ENCODE measurements at regions not wholly inside any gene's neighbourhood (a gene's known extent, or its start where the extent isn't known, plus 50 kb on each side); places are given as distances from the start of the nearest gene placed in this dataset.

DNA sequence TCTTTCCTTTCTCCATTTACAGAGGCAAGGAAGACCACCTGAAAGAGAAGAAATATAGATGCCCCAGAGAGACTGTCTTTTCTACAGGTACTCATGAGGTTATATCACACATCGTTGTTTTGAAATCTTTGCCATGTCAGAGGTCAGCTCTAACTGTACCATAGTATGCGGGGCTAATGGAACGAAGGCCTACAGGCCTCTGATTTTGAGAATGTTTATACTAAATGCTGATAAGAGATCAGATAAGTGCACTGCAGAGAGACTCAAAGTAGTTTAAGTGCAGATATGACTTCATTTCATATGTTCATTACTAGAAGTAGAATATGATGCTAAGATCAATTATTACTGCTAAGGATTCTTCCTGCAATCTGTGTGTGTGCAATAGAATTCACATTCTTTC lies 1005.0 kb downstream of the GALC start:
- no peak overlapping the region for H3K4me3 ChIP-seq (ENCODE audit: low read depth, low read length)
- no peak for DNase-seq (ENCODE audit: low read depth, low spot score)
- CTCF ChIA-PET: no interaction called here
- TF ChIP-seq, protein P1, sequence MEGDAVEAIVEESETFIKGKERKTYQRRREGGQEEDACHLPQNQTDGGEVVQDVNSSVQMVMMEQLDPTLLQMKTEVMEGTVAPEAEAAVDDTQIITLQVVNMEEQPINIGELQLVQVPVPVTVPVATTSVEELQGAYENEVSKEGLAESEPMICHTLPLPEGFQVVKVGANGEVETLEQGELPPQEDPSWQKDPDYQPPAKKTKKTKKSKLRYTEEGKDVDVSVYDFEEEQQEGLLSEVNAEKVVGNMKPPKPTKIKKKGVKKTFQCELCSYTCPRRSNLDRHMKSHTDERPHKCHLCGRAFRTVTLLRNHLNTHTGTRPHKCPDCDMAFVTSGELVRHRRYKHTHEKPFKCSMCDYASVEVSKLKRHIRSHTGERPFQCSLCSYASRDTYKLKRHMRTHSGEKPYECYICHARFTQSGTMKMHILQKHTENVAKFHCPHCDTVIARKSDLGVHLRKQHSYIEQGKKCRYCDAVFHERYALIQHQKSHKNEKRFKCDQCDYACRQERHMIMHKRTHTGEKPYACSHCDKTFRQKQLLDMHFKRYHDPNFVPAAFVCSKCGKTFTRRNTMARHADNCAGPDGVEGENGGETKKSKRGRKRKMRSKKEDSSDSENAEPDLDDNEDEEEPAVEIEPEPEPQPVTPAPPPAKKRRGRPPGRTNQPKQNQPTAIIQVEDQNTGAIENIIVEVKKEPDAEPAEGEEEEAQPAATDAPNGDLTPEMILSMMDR (IDR thresholded peaks at IDR 0.05; ENCODE audit: insufficient read depth, low read length, missing control alignments): no peak
- POLR2A ChIA-PET: no interaction called here

DNA sequence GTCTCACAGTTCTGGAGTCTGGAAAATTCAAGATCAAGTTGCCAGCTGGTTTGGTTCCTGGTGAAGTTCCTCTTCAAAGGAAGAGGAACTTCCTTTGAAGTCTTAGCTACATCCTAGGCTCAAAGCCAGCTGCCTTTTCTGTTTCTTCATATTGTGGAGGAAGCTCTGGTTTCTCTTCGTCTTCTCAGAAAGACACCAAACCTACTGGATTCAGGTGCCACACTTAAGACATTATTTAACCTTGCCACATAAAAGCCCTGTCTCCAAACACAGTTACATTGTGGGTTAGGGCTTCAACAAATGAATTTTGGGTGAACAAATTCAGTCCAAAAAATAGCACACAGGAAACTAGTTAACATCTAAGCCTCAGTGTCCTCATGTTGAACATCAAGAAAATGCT lies 1019.8 kb downstream of the GALC start:
- DNase-seq (ENCODE audit: low read depth, low spot score): no peak
- CTCF ChIA-PET: no interaction called here
- H3K4me3 ChIP-seq (ENCODE audit: low read depth, low read length): no peak overlapping the region
- POLR2A ChIA-PET: no interaction called here
- TF ChIP-seq, protein P1 (IDR thresholded peaks at IDR 0.05; ENCODE audit: insufficient read depth, low read length, missing control alignments): no peak

- no peak overlapping the region for H3K4me3 ChIP-seq (ENCODE audit: low read depth, low read length)
- CTCF ChIA-PET: no interaction called here
- DNase-seq (ENCODE audit: low read depth, low spot score): no peak
- POLR2A ChIA-PET: no interaction called here
- TF ChIP-seq, protein P1 (IDR thresholded peaks at IDR 0.05; ENCODE audit: insufficient read depth, low read length, missing control alignments): no peak
These were observed 1021.7 kb downstream of the GALC start for GRCh38 chr14:86971292-86971691.

GRCh38 chr14:86961106-86961716 lies 1031.8 kb downstream of the GALC start:
- no peak overlapping the region for H3K4me3 ChIP-seq (ENCODE audit: low read depth, low read length)
- POLR2A ChIA-PET: no interaction called here

DNA sequence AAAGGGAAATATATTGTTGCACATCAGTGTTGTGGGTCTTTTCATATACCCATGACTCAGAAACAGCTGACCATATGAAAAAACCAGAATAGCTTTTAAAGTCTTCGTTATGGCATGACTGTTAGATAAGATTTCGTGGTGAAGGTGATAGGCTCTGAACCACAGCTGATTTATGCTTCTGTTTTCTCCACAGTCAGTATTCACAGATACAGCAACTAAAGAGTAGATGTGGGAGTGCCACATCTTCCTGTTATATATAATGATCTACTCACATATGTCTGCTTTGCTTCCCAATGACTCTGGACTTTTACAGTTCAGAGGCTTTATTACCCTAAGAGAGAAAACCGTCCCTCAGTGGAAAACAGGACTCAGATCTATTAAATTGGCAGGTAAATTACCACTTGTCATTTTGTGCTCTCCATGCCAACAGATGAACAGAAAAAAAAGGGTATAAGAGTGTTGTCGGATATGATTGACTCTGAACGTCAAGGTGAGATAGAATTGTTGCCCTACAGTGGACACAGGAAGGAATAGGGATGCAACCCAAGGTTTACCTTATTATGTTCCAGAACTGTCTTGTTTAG lies 1037.1 kb downstream of the GALC start:
- TF ChIP-seq, protein P1 (IDR thresholded peaks at IDR 0.05; ENCODE audit: insufficient read depth, low read length, missing control alignments): no peak
- CTCF ChIA-PET: no interaction called here
- H3K4me3 ChIP-seq (ENCODE audit: low read depth, low read length): no peak overlapping the region
- POLR2A ChIA-PET: no interaction called here
- DNase-seq (ENCODE audit: low read depth, low spot score): no peak

More at GRCh38 chr14:86961106-86961716, 1031.8 kb downstream of the GALC start:
- CTCF ChIA-PET: interaction anchor here (1.0 to 3.8 kb wide), 3 partner anchors 11 to 88 kb away, joined by 4 to 13 read pairs (median 8); no protein-coding TSS in a partner anchor
- TF ChIP-seq, protein P1 (IDR thresholded peaks at IDR 0.05; ENCODE audit: insufficient read depth, low read length, missing control alignments): peak; percentile 57
- no peak for DNase-seq (ENCODE audit: low read depth, low spot score)

DNA sequence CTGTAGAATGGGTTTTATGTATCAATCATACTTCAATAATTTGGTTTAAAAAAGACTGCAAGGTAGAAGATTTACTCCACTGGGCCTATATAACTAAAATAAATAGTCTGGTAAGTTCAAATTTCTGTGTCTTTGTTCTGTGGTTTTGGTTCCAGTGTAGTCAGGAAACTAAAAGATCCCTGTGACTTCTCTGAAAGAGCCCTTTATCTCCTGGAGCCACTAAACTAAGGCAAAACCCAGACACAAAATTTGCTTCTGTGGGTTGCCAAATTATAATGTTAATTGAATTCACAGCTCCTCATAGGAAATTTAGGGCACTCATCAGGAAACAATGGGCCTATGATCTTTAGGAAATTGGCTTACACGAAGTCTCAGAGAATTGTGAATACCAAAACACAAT lies 1038.4 kb downstream of the GALC start:
- POLR2A ChIA-PET: no interaction called here
- TF ChIP-seq, protein P1 (IDR thresholded peaks at IDR 0.05; ENCODE audit: insufficient read depth, low read length, missing control alignments): no peak
- CTCF ChIA-PET: no interaction called here
- DNase-seq (ENCODE audit: low read depth, low spot score): no peak
- H3K4me3 ChIP-seq (ENCODE audit: low read depth, low read length): no peak overlapping the region

Measured in AG04449 (cell line).